SK-N-SH (cell line): ENCODE measurements at regions not wholly inside any gene's neighbourhood (a gene's known extent, or its start where the extent isn't known, plus 50 kb on each side); places are given as distances from the start of the nearest gene placed in this dataset.

Source experiments
- CTCF ChIA-PET: fragments of 300-600, 350-600 bp; formaldehyde crosslinking; extraction: SDS; loops from one replicate; lab custom pipeline; 2021; lab: Yijun Ruan, JAX
- POLR2A ChIA-PET: fragments of 350-600 bp; sonication (Branson Sonifier 250); formaldehyde crosslinking; extraction: SDS; loops from one replicate; lab custom pipeline; 2020; ENCODE audit warnings: antibody characterized with exemption, inconsistent platforms; lab: Yijun Ruan, JAX
- DNase-seq: peaks from one replicate; pipeline ENCODE4 v3.0.0; 2012
- H2AFZ ChIP-seq: fragments of 200-600 bp; sonication (generic); 2 replicates; pipeline ENCODE4 v1.8.1; 2016; ENCODE audit warnings: antibody characterized with exemption, mild to moderate bottlenecking, low read depth
- H3F3A ChIP-seq: fragments of 200-600 bp; sonication (generic); replicated peaks from 2 replicates; pipeline ENCODE3; 2016; ENCODE audit warnings: antibody characterized with exemption, mild to moderate bottlenecking; ENCODE audit not compliant: insufficient read depth
- H3K27ac ChIP-seq, 2 experiments: fragments of 200-500 bp in 1 of 2; fragments of 200-600 bp in 1 of 2; sonication (Bioruptor generic) in 1 of 2; sonication (generic), shearing (Covaris generic) in 1 of 2; 2 replicates each; pipeline versions ENCODE4 v1.5.1 to v1.6.1; 2014 to 2016; ENCODE audit warnings: low read depth in 2 of 2, inconsistent platforms in 1 of 2, low read length in 1 of 2, mild to moderate bottlenecking in 1 of 2, mixed read lengths in 1 of 2
- H3K27me3 ChIP-seq: fragments of 200-600 bp; sonication (generic), shearing (Covaris generic); 2 replicates; pipeline ENCODE4 v1.6.1; 2016; ENCODE audit warnings: mixed run types; ENCODE audit not compliant: insufficient read depth
- H3K36me3 ChIP-seq, 2 experiments: fragments of 200-500 bp in 1 of 2; fragments of 200-600 bp in 1 of 2; sonication (Bioruptor generic) in 1 of 2; sonication (generic) in 1 of 2; replicated peaks in 1 of 2; 2 replicates each; pipeline versions ENCODE3 to v1.5.1; 2014 to 2016; ENCODE audit warnings: low read length in 1 of 2, mild to moderate bottlenecking in 1 of 2; ENCODE audit not compliant: insufficient read depth in 2 of 2, control insufficient read depth in 1 of 2
- H3K4me1 ChIP-seq, 2 experiments: fragments of 200-500 bp in 1 of 2; fragments of 200-600 bp in 1 of 2; sonication (Bioruptor generic) in 1 of 2; sonication (generic), shearing (Covaris generic) in 1 of 2; 2 replicates each; pipeline versions ENCODE4 v1.5.1 to v1.6.1; 2014 to 2016; ENCODE audit warnings: low read depth in 1 of 2, low read length in 1 of 2, mixed run types in 1 of 2; ENCODE audit not compliant: insufficient read depth in 2 of 2, control insufficient read depth in 1 of 2
- H3K4me2 ChIP-seq: fragments of 200-600 bp; sonication (generic), shearing (Covaris generic); 2 replicates; pipeline ENCODE4 v1.6.1; 2017; ENCODE audit warnings: mixed run types
- H3K4me3 ChIP-seq, 2 experiments: fragments of 200-500 bp in 1 of 2; fragments of 200-600 bp in 1 of 2; sonication (Bioruptor generic) in 1 of 2; sonication (generic), shearing (Covaris generic) in 1 of 2; 2 replicates each; pipeline versions ENCODE4 v1.5.1 to v1.8.1; 2014 to 2016; ENCODE audit warnings: low read depth in 2 of 2, inconsistent platforms in 1 of 2, low read length in 1 of 2, mild to moderate bottlenecking in 1 of 2, mixed read lengths in 1 of 2, moderate library complexity in 1 of 2
- H3K79me2 ChIP-seq: fragments of 200-600 bp; sonication (generic); 2 replicates; pipeline ENCODE4 v1.8.1; 2017; ENCODE audit warnings: mild to moderate bottlenecking; ENCODE audit not compliant: insufficient read depth
- H3K9ac ChIP-seq: fragments of 200-600 bp; sonication (generic); 2 replicates; pipeline ENCODE4 v1.6.1; 2017; ENCODE audit warnings: mixed run types
- H3K9me2 ChIP-seq: fragments of 200-600 bp; sonication (generic); 2 replicates; pipeline ENCODE4 v1.6.1; 2017; ENCODE audit warnings: mixed run types
- H3K9me3 ChIP-seq: fragments of 200-600 bp; sonication (generic); 2 replicates; pipeline ENCODE4 v1.6.1; 2017; ENCODE audit warnings: mixed run types, mild to moderate bottlenecking, moderate library complexity
- H4K20me1 ChIP-seq: fragments of 200-600 bp; sonication (generic); 2 replicates; pipeline ENCODE4 v1.6.1; 2017; ENCODE audit warnings: mild to moderate bottlenecking, mixed run types; ENCODE audit not compliant: insufficient read depth
- CHD2 ChIP-seq: fragments of 150-350 bp; IDR thresholded peaks from 2 replicates; pipeline ENCODE4 v1.6.1; 2018; ENCODE audit warnings: low read length; ENCODE audit not compliant: partially characterized antibody
- EP300 ChIP-seq, 2 experiments: IDR thresholded peaks; 2 replicates each; pipeline versions ENCODE4 v1.4.0 to v1.6.1; 2012; ENCODE audit warnings: borderline replicate concordance in 1 of 2, low read depth in 1 of 2, low read length in 1 of 2
- FOXJ3 ChIP-seq: sonication (generic); formaldehyde crosslinking; IDR thresholded peaks from 2 replicates; pipeline ENCODE4 v1.5.1; 2020; ENCODE audit warnings: mild to moderate bottlenecking, missing genetic modification reagents
- GATA2 ChIP-seq: sonication (generic); formaldehyde crosslinking; IDR thresholded peaks from 2 replicates; pipeline ENCODE4 v1.5.0; 2020; ENCODE audit warnings: mild to moderate bottlenecking, missing genetic modification reagents
- IRF3 ChIP-seq: fragments of 150-350 bp; IDR thresholded peaks from 2 replicates; pipeline ENCODE4 v1.6.1; 2016; ENCODE audit warnings: mild to moderate bottlenecking, low read depth, low read length
- JUND ChIP-seq: IDR thresholded peaks from 2 replicates; pipeline ENCODE4 v1.4.0; 2012
- MXI1 ChIP-seq: IDR thresholded peaks from 2 replicates; pipeline ENCODE4 v1.6.1; 2012; ENCODE audit warnings: mild to moderate bottlenecking, low read depth, low read length, improper control_type of control experiment
- NFIC ChIP-seq: IDR thresholded peaks from 2 replicates; pipeline ENCODE4 v1.4.0; 2012; ENCODE audit warnings: borderline replicate concordance
- NRF1 ChIP-seq: IDR thresholded peaks from 2 replicates; pipeline ENCODE4 v1.6.1; 2012; ENCODE audit warnings: low read depth, mild to moderate bottlenecking, low read length
- RAD21 ChIP-seq: IDR thresholded peaks from 2 replicates; pipeline ENCODE4 v1.6.1; 2012; ENCODE audit warnings: mild to moderate bottlenecking, low read length
- RCOR1 ChIP-seq: fragments of 150-350 bp; IDR thresholded peaks from 2 replicates; pipeline ENCODE4 v1.6.1; 2017; ENCODE audit warnings: antibody characterized with exemption, low read length
- REST ChIP-seq: IDR thresholded peaks from 2 replicates; pipeline ENCODE4 v1.6.1; 2012; ENCODE audit warnings: mild to moderate bottlenecking, low read depth, low read length, moderate library complexity
- RXRA ChIP-seq: IDR thresholded peaks from 2 replicates; pipeline ENCODE4 v1.4.0; 2012; ENCODE audit warnings: low read depth, mild to moderate bottlenecking, borderline replicate concordance
- SMC3 ChIP-seq: IDR thresholded peaks from 2 replicates; pipeline ENCODE4 v1.6.1; 2012; ENCODE audit warnings: low read depth, low read length, improper control_type of control experiment
- TCF12 ChIP-seq: IDR thresholded peaks from 2 replicates; pipeline ENCODE4 v1.4.0; 2012
- USF2 ChIP-seq: fragments of 150-350 bp; IDR thresholded peaks from 2 replicates; pipeline ENCODE4 v1.6.1; 2017; ENCODE audit warnings: antibody characterized with exemption, low read length, low read depth, borderline replicate concordance
- WGBS: methylation state at CpG from one replicate; pipeline ENCODE4 v1.1.6; 2017; ENCODE audit warnings: low lambda C conversion rate; 5-methylcytosine and 5-hydroxymethylcytosine counted together

- no peak overlapping the region for H3K4me3 ChIP-seq
- H2AFZ ChIP-seq = no peak overlapping the region
- POLR2A ChIA-PET = no interaction called here
- TF ChIP-seq JUND (no peak), SMC3 (no peak), GATA2 (CRISPR knock-in tag) (no peak), USF2 (no peak), CHD2 (no peak), FOXJ3 (no peak), RAD21 (no peak), NFIC (no peak), REST (no peak), TCF12 (no peak), MXI1 (no peak), NRF1 (no peak), RXRA (no peak), IRF3 (no peak), EP300 (IDR thresholded peaks at IDR 0.05; ENCODE audit: borderline replicate concordance in 1 of 2, low read depth in 1 of 2, low read length in 1 of 2) (no peak), RCOR1 (no peak)
- 37% methylated on average over 2 of the region's 2 CpGs for whole genome bisulfite sequencing
- no peaks in the 10 kb centered on the region for H3K9me3 ChIP-seq
- no peak overlapping the region for H3K9ac ChIP-seq
- no peaks in the 10 kb centered on the region for H3K9me2 ChIP-seq
- H3K4me2 ChIP-seq = no peak overlapping the region
- no peaks in the 10 kb centered on the region for H3K36me3 ChIP-seq
- DNase-seq = no peak
- H3K79me2 ChIP-seq = no peaks in the 10 kb centered on the region
- H3K27me3 ChIP-seq = peaks cover 56% of the 10 kb centered on the region; the same call in 1 of the 2 replicates
- no peaks in the 10 kb centered on the region for H4K20me1 ChIP-seq
- H3F3A ChIP-seq = no peaks in the 10 kb centered on the region
- CTCF ChIA-PET = no interaction called here
- no peak overlapping the region for H3K27ac ChIP-seq
- H3K4me1 ChIP-seq = peaks cover 0 to 2% of the 10 kb centered on the region in 2 experiments; a peak in 1 of 4 replicates
Measured at GRCh38 chr11:19508165-19508564, 204.5 kb upstream of the NAV2 start.
